ENCODE measurements at regions not wholly inside any gene's neighbourhood (a gene's known extent, or its start where the extent isn't known, plus 50 kb on each side); places are given as distances from the start of the nearest gene placed in this dataset.

DNA sequence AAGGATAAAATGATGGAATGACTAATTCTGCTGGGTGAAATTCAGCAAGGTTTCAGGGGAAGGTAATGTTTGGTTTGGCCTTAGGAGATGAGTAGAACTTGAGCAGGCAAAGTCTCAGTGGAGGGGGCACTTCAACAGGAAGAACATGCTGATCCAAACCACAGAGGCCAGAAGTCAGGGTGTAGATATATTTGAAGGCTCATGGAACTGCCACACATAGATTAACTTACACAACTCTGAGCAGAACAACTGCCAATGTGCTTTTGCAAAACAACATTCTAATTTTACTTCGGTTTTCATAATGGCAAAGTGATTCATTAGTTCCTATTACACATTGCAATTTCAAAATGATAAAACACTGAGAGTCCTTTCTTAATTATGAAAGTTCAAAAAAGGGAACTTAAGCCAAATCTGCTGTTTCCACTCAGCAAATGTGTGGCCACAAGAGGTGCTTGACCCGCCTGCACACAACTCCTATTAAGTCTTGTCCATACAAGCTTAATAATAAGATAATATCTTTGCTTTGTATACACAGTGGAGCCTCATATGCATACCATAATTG lies 284.8 kb downstream of the MREG start (continued):
- TF ChIP-seq SRF (IDR thresholded peaks at IDR 0.05; ENCODE audit: low read depth in 2 of 2, low read length in 2 of 2) (no peak), CREM (IDR thresholded peaks at IDR 0.05; ENCODE audit: low read depth) (0 out of 2 replicates have a peak, but pooled peaks have one; percentile 16), EP300 (IDR thresholded peaks at IDR 0.05; ENCODE audit: borderline replicate concordance in 1 of 2, control insufficient read depth in 1 of 2, low read depth in 2 of 2, low read length in 2 of 2) (peak in 1 of 2 experiments; percentile 20; a peak in 1 of 4 replicates), SIX5 (IDR thresholded peaks at IDR 0.05; ENCODE audit: low read depth, low read length, severe bottlenecking) (no peak), NR2F1 (conservative IDR thresholded peaks at IDR 0.05) (peak; percentile 76), ZNF207 (IDR thresholded peaks at IDR 0.05; ENCODE audit: borderline replicate concordance) (no peak), PAX8 (IDR thresholded peaks at IDR 0.05) (no peak), ASH2L (IDR thresholded peaks at IDR 0.05; ENCODE audit: borderline replicate concordance, low read depth) (no peak), SUPT20H (IDR thresholded peaks at IDR 0.05; ENCODE audit: borderline replicate concordance, control insufficient read depth, low read depth, low read length) (no peak)

- Histone ChIP-seq H3K36me3 (ENCODE audit: control insufficient read depth in 2 of 2, insufficient read depth in 2 of 2, low read length in 1 of 2) (no peaks in the 10 kb centered on the region), H2AFZ (ENCODE audit: control insufficient read depth, low read depth, low read length) (no peak overlapping the region), H3K27me3 (replicated peaks in 1 of 2; ENCODE audit: control insufficient read depth in 2 of 2, insufficient read depth in 2 of 2, low read length in 1 of 2) (no peaks in the 10 kb centered on the region), H3K79me2 (ENCODE audit: control insufficient read depth, insufficient read depth, low read length) (no peaks in the 10 kb centered on the region), H3K4me3 (no peak overlapping the region), H3K4me2 (ENCODE audit: control insufficient read depth, insufficient read depth) (no peak overlapping the region), H3K9me3 (replicated peaks; ENCODE audit: control insufficient read depth, insufficient read depth, low read length) (no peaks in the 10 kb centered on the region), H4K20me1 (ENCODE audit: control insufficient read depth, insufficient read depth) (no peaks in the 10 kb centered on the region), H3K4me1 (ENCODE audit: control insufficient read depth, insufficient read depth, low read length) (0 out of 2 replicates have a peak, but pooled peaks cover 6% of the 10 kb centered on the region), H3K9ac (ENCODE audit: control insufficient read depth, insufficient read depth, low read length) (no peak overlapping the region), H3K27ac (ENCODE audit: control insufficient read depth, insufficient read depth) (no peak overlapping the region)
- ChIA-PET RAD21 (ENCODE audit: unreplicated experiment) (no interaction called here), POLR2A (interaction anchor here (0.9 kb wide), 1 partner anchor 22 kb away, joined by 3 read pairs; no protein-coding TSS in a partner anchor), CTCF (interaction anchor here (0.6 to 3.1 kb wide), 2 partner anchors 8 to 101 kb away, joined by 3 to 11 read pairs; no protein-coding TSS in a partner anchor), SMC1A (ENCODE audit: uncharacterized antibody, unreplicated experiment) (interaction anchor here (0.5 to 1.8 kb wide), 6 partner anchors 15 to 104 kb away, joined by 3 to 6 read pairs (median 4); no protein-coding TSS in a partner anchor)
- in situ Hi-C loops (cut with MboI) (no loop called here), intact Hi-C loops (cut with micrococcal nuclease; ENCODE audit: unreplicated experiment) (loop anchor here (5.0 kb wide), 1 partner anchor 189 kb away; no protein-coding TSS in a partner anchor)
- no peak for DNase-seq (ENCODE audit: low read depth, low spot score)
- peak; percentile 77 for ATAC-seq
- BruUV-seq (replicated peaks): no TSS peak
- FAIRE-seq: no peak
- WGBS (ENCODE audit: insufficient coverage, insufficient replicate concordance, low lambda C conversion rate, missing lambda C conversion rate): 44% methylated on average over 1 of the region's 1 CpG
- TF ChIP-seq FOXM1 (IDR thresholded peaks at IDR 0.05; ENCODE audit: low read depth, low read length) (no peak), ZZZ3 (IDR thresholded peaks at IDR 0.05; ENCODE audit: control insufficient read depth, insufficient read length, low read depth) (no peak), EED (IDR thresholded peaks at IDR 0.05; ENCODE audit: low read depth) (no peak), RELA (IDR thresholded peaks at IDR 0.05; ENCODE audit: borderline replicate concordance, partially characterized antibody) (no peak)
- TF ChIP-seq, protein P1, sequence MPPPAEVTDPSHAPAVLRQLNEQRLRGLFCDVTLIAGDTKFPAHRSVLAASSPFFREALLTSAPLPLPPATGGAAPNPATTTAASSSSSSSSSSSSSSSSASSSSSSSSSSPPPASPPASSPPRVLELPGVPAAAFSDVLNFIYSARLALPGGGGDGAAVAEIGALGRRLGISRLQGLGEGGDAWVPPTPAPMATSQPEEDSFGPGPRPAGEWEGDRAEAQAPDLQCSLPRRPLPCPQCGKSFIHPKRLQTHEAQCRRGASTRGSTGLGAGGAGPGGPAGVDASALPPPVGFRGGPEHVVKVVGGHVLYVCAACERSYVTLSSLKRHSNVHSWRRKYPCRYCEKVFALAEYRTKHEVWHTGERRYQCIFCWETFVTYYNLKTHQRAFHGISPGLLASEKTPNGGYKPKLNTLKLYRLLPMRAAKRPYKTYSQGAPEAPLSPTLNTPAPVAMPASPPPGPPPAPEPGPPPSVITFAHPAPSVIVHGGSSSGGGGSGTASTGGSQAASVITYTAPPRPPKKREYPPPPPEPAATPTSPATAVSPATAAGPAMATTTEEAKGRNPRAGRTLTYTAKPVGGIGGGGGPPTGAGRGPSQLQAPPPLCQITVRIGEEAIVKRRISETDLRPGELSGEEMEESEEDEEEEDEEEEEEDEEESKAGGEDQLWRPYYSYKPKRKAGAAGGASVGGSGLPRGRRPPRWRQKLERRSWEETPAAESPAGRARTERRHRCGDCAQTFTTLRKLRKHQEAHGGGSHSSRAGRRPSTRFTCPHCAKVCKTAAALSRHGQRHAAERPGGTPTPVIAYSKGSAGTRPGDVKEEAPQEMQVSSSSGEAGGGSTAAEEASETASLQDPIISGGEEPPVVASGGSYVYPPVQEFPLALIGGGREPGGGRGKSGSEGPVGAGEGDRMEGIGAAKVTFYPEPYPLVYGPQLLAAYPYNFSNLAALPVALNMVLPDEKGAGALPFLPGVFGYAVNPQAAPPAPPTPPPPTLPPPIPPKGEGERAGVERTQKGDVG (CRISPR knock-in tag; IDR thresholded peaks at IDR 0.05): no peak
- TF ChIP-seq, protein P2, sequence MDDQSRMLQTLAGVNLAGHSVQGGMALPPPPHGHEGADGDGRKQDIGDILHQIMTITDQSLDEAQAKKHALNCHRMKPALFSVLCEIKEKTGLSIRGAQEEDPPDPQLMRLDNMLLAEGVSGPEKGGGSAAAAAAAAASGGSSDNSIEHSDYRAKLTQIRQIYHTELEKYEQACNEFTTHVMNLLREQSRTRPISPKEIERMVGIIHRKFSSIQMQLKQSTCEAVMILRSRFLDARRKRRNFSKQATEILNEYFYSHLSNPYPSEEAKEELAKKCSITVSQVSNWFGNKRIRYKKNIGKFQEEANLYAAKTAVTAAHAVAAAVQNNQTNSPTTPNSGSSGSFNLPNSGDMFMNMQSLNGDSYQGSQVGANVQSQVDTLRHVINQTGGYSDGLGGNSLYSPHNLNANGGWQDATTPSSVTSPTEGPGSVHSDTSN (IDR thresholded peaks at IDR 0.05; ENCODE audit: insufficient replicate concordance, low read depth, low read length): no peak
Observed at GRCh38 chr2:215727507-215728503, 285.5 kb downstream of the MREG start.
